Erythroblast (primary cell): ENCODE measurements at regions not wholly inside any gene's neighbourhood (a gene's known extent, or its start where the extent isn't known, plus 50 kb on each side); places are given as distances from the start of the nearest gene placed in this dataset.

Source experiments
- GATA1 ChIP-seq: IDR thresholded peaks from 2 replicates; pipeline ENCODE4 v1.6.1; 2011; ENCODE audit warnings: low read depth, mild to moderate bottlenecking, control low read depth, low read length, moderate library complexity
- POLR2A ChIP-seq: IDR thresholded peaks from 2 replicates; pipeline ENCODE4 v1.6.1; 2011; ENCODE audit warnings: mild to moderate bottlenecking, low read length

DNA sequence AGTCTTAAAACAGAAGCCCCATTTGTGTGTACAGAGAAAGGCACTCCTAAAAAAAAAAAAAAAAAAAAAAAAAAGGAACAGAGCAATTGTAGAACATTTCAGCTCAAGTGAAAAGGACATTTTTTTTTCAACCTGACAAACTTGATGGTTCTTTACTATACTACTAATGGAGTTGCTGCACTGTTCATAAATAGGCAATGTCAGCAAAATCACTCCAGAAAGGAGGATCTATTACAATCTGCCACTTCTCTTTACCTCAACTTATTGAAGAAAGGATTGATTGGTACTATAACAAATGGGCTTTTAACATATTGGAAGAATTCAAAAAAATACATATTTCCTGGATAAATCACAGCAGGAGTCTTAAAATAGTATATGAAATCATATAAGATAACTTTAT is 1517.7 kb downstream of the SLITRK1 start:
- TF ChIP-seq POLR2A (no peak), GATA1 (no peak)
